ENCODE measurements at regions not wholly inside any gene's neighbourhood (a gene's known extent, or its start where the extent isn't known, plus 50 kb on each side); places are given as distances from the start of the nearest gene placed in this dataset.

GRCh38 chr11:97143463-97143862, 753.6 kb downstream of the JRKL start:
- no peak for TF ChIP-seq CTCF (IDR thresholded peaks at IDR 0.05 in 2 of 3, conservative IDR thresholded peaks at IDR 0.05 in 1 of 3; ENCODE audit: insufficient read depth in 2 of 3, low read depth in 1 of 3, low read length in 3 of 3)
- no peak for TF ChIP-seq USF2 (CRISPR knock-in tag; IDR thresholded peaks at IDR 0.05)
- no peak for TF ChIP-seq MAFG (tag; conservative IDR thresholded peaks at IDR 0.05)
- TF ChIP-seq ARID4B (CRISPR knock-in tag; IDR thresholded peaks at IDR 0.05), result no peak
- TF ChIP-seq NR2C1 (IDR thresholded peaks at IDR 0.05), result no peak
- no peak for TF ChIP-seq NR2C1 (tag; IDR thresholded peaks at IDR 0.05)

Measured in K562 (cell line).